Anterior cingulate cortex (tissue), 58 donors: ENCODE measurements at regions not wholly inside any gene's neighbourhood (a gene's known extent, or its start where the extent isn't known, plus 50 kb on each side); places are given as distances from the start of the nearest gene placed in this dataset.

Experiments used
- DNase-seq, 58 donors: peaks; one replicate each; lab custom pipeline; 2025; lab: John Stamatoyannopoulos, UW

- no peak for DNase-seq
Measured at GRCh38 chr1:103171041-103171590, 62.8 kb upstream of the COL11A1 start.

GRCh38 chr1:103170609-103171008 lies 62.3 kb upstream of the COL11A1 start:
- no peak for DNase-seq

GRCh38 chr1:103162360-103162759 lies 54.0 kb upstream of the COL11A1 start:
- DNase-seq, result no peak

GRCh38 chr1:103160281-103160680 lies 52.0 kb upstream of the COL11A1 start:
- DNase-seq, result no peak
